Medulla oblongata (tissue), 1 donor: ENCODE measurements at regions not wholly inside any gene's neighbourhood (a gene's known extent, or its start where the extent isn't known, plus 50 kb on each side); places are given as distances from the start of the nearest gene placed in this dataset.
"Not testable (repeated sequence)": the region's sequence is repeated elsewhere in the genome, so short reads cannot be mapped to it uniquely, and the experiment has no call there.

Experiments
- DNase-seq: peaks from one replicate; pipeline ENCODE4 v3.0.0-alpha.2; 2015; ENCODE audit errors: extremely low spot score

DNA sequence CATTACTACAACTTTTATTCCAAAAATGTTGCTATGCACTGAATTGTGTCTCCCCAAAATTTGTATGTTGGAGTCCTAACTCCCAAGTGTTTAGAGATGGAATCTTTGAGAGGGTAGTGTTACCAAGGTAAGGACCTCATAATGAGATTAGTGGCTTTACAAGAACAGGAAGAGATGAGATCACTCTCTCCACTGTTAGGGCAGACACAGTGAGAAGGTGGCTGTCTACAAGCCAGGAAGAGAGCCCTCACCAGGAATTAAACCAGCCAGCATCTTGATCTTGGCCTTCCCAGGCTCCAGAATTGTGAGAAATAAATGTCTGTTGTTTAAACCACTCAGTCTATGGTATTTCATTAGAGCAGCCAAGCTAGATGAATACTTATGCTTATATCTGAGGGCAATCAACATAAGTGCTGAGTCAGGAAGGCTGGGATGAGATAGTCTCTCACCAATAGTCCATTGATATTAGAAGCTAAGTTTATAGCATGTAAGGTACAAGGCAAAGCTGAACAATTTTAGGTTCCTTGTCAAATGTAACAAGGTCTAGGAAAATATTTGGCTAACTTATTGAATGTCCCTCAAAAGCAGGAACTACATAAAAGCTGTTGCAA lies 317.6 kb upstream of the REG3G start:
- no peak for DNase-seq

DNA sequence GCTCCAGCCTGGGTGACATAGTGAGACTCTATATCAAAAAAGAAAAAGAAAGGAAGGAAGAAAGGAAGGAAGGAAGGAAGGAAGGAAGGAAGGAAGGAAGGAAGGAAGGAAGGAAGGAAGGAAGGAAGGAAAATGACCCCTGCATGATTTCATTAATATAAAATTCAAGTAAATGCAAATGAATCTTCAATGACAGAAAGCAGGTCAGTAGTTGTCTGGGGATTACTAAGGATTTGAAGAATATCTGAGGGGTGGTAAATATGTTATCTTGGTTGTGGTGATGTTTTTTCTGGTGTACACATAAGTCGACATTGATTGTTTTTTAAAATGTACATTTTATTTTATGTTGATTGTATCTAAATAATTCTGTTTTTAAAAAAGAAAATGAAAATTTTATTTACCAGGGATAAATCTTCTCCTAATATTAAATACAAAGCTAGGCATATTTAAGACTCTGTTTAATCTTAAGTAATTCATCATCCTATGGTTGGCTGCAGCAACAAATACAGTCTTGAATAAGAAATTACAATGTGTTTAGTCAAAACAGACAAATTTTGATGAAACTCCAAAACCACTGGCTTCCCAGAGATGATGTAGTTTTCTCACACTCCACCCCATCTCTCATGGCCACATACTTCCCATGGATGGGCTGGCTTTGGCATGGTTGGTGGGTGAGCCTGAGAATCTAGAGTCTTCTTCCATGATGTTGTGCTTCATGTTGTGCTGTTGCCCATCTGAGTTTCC lies 314.7 kb upstream of the REG3G start:
- DNase-seq: no peak

DNA sequence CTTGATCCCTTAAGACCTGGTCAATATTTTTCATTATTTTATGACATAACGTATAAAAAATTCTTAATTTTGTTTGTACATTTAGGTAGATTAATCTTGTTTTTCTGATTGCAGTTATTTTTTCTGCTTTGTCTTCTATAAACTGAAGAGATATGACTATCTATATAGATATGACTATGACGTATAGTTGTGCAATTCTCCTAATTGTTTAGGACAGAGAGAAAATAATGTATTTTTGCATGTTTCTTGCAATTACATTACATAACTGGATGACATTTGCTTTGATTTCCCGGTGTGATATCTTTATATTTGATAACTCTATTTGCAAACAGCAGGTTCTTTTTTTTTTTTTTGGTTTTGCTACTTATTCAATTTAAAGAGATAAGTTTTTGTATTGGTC lies 310.2 kb upstream of the REG3G start:
- DNase-seq: no peak

DNA sequence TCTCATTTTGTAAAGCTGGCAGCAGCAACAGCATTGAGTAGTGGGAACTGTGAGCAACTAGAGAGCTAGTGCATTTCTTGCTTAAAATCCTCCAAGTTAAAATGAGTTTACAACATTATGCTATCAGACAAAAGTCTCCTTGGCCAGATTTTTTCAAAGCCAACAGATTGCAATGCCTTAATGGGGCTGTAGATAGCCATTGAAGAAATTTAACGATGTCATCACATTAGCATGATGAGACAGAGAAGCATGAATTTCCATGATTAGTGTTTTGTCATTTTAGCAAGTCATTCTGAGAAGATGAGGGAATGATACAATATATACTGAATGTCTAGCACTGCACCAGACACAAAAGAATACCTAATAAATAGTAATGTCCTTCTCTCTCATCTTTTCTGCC lies 307.5 kb upstream of the REG3G start:
- DNase-seq: no peak

DNA sequence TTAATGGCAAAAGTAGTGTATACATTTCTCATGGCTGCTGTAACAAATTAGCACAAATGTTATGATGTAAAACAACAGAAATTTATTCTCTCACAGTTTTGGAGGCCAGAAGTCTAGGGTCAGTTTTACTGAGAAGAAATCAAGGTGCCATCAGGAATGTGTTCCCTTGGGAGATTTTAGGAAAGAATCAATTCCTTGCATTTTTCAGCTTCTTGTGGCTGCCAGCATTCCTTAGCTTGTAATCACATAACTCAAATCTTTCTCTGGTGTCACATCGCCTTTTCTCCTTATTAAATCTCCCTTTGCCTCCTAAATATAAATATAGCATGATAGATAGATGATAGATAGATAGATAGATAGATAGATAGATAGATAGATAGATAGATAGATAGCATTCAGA lies 307.0 kb upstream of the REG3G start:
- no peak for DNase-seq

DNA sequence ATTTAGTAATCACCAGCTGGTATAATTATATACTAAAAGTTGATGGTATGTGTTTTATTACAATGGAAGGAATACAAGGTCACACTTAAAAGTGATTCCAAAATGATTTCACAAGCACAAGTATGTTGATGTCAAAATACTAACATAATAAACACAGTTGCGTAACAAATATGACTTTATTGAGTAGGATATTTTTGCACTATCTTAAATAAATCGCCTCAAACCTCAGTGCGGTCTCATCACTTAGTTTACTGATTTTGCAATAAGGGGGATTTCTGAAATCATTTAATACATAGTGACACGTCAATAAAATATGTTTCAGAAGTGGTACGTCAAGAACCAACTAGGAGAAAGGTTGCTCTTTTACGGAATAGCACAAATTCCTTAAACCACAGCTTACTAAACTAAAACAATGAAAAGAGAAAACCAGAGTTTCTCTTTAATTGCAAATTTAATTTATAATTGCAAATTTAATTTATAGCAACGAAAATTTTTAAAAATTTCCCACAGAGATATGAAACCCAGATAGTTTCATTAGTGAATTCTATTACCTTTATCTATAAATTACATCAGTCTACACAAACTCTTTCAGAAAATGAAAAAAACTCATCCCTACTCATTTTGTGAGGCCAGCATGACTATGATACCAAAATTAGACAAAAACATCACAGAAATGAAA lies 304.0 kb upstream of the REG3G start:
- DNase-seq: no peak

DNA sequence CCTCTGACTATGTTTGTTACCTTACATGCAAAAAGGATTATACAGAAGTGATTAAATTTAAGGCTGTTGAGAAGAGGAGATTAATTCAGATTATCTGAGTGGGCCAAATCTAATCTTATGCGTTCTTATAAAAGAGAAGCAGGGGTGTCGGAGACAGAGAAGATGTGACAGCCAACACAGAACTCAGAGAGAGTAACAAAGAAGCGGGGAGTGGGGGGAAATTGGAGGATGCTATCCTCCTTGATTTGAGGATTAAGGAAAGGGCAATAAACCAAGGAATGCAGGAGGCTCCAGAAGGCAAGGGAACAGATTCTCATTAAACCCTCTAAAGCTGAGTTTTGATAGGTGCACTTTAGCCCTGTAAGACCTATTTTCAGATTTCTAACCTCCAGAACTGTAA lies 291.3 kb upstream of the REG3G start:
- no peak for DNase-seq

DNA sequence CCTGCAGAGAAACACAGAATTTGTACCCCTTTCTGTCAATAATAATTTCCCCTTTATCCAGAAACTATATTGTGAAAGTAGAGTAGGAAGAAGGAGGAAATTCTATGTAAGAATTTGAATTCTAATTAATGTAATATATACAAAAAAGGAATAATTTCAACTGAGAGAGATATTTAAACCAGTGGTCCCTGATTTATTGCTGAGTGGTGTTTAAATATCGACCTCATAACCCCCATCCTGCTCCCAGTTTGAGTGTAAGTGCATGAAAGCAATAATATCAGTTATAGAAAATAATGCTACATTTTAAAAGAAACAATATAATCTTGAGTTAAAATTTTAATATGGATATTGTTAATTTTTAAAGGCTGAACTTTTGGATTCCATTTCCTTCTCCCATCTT lies 286.2 kb upstream of the REG3G start:
- DNase-seq: no peak

DNA sequence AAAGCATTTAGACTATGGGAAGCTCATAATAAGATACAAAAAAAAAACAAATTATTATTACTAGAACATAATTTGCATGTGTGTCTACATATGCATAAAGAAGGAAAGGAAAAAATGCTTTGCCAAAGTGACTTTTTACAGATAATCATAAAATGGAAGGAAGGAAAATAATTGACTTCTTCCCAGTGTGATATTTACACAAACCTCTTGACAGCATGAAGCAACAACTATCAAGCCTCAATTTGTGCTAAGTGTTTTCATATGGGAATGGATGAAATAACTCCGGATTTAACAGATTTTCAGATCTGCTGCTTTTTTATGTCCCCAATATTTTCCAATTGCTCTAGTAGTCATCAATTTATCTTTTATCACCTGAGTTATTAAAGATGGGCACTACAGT lies 275.9 kb upstream of the REG3G start:
- DNase-seq: no peak

DNA sequence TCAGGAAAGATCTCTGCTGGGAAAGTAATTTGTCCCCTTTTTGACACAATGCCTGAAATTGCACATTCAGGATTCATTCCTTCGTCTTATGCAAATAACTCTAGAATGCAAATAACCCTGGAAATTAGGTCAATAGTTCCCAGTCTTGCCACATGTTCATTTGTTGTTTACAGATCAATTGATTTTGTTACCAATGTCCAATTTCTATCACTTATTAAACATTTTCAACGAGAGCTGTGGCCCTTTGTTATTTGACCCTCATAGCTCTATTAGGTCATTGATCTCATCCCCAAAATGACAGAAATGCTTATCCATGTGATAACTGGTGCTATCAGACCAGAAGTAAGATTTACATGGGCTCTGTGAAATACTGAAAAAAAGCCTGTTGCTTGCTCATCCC lies 275.3 kb upstream of the REG3G start:
- no peak for DNase-seq

DNA sequence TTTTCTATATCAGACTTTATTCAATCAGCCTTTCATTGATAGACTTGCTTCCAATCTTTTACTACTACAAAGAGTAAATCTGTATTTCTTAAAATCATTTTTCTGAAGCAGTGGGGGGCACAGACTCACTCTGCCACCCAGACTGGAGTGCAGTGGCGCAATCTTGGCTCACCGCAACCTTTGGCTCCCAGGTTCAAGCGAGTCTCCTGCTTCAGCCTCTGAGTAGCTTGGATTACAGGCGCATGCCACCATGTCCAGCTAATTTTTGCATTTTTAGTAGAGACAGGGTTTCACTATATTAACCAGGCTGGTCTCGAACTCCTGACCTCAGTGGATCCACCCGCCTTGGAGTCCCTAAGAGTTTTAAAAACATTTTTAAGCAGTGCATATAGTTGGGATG lies 270.6 kb upstream of the REG3G start:
- DNase-seq: no peak

DNA sequence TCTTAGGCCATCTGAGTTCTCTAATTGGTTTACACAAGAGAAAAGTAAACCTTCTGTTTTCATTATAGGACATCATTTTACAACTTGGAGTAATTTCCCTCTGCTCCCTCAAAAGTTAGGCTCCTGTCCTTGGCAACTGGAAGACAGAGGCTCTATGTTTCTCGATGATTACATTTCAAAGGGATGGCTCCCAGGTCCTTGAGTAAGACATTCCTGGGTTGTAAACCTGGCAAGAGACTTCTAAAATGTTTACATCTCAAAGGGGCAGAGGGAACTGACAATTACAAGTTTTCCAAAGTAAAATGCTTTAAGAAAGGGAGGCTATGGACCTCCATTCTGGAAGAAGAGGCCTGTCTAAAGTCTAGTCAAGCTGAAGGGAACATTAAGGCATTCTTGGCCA lies 268.3 kb upstream of the REG3G start:
- no peak for DNase-seq

DNA sequence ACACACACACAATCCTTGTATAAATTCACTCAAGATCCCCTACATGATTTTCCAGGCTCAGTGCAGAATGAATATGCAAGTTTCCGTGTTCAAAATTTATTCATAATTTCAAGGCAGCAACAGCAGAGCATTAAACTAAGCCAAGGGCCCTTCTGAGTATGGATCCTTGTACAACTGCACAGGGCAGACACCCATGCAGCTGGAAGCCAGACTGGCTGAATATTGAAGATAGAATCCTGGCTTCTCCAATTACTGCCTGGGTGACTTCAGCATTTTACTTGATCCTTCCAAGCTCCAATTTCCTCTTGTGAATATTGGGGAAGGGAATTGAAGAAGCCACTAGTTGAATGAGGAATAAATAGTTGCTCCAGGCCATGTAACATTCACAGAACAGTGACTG lies 267.9 kb upstream of the REG3G start:
- DNase-seq: no peak

DNA sequence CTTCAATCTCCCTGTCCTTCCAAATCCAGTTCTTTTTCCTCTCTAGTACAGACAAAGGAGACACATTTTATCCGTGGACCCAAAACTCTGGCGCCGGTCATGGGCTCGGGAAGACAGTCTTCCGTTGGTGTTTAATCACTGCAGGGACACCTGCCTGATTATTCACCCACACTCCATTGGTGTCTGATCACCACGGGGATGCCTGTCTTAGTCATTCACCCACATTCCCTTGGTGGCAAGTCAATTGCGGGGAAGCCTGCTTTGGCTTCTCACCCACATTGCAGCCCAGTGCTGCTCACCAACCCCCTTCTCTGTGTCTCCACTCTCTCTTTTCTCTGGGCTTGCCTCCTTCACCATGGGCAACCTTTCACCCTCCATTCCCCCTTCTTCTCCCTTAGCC lies 266.7 kb upstream of the REG3G start:
- DNase-seq: not testable (repeated sequence)

DNA sequence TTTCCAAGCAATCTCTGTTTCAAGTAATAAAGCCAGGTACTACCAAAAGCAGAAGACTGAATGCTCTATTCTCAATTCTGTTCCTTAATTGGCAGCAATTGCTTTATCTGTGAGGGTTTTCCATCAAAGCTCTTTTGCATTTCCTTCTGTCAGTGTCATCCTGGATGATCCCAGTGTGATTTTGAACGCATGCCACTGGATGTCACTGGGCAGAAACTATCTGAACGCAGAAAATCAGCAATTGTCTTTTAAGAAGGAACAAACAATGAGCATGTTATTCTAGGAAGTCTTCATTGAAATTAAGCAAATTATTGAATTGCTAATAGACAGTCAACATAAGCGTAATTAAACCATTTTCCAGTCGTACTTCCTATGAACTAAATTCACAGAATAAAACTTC lies 259.0 kb upstream of the REG3G start:
- DNase-seq: peak; percentile 51

DNA sequence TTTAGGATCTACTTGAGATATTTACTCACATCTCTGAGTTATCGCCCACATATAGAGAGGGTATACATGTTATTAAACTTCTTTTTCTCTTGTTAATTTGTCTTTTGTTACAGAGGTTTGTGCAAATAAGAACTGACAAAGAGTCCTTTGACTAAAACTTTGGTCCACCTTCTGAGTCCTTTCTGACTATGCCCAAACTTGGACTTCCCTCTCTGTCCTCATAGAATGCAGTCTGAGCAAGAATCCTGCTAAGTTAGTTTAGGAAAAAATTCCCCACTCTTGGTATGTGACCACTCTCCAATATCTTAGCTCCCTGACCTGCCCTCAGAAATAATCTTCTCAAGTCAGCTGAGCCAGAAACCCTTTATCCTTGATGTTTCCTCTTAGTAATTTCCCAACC lies 257.5 kb upstream of the REG3G start:
- no peak for DNase-seq

DNA sequence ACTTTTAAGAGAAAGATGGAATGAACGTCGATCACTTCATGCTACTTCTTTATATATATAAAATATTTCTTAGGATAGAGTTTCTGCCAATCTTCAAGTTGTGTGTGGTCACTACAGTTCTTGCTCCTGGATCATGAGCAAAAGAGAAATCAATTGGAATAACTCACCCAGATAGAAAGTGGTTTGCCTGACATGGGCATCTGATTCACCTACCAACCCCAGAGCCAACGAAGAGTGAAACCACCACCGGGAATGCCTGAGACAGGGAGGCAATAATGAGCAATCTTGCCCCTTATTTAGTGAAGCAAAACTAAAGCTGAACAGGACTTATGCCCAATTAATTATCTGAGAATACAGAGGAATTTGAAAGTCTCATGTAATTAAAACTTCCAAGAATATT lies 250.2 kb upstream of the REG3G start:
- DNase-seq: no peak

DNA sequence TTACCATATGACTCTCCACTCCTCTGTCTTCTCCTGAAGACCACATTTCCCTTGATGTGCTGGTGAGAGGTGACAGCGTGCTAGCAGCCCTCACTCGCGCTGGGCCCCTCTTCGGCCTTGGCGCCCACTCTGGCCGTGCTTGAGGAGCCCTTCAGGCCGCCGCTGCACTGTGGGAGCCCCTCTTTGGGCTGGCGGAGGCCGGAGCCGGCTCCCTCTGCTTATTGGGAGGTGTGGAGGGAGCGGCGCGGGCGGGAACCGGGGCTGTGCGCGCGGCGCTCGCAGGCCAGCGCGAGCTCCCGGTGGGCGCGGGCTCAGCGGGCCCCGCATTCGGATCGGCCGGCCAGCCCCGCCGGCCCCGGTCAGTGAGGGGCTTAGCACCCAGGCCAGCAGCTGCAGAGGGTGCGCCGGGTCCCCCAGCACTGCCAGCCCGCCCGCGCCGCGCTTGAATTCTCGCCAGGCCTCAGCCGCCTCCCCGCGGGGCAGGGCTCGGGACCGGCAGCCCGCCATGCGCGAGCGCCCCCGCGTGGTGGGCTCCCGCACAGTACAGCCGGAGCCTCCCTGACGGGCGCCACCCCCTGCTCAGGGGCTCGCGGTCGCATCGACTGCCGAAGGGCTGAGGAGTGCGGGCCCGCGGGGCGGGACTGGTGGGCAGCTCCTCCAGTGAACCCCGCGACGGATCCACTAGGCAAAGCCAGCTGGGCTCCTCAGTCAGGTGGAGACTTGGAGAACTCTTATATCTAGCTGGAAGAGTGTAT lies 246.6 kb upstream of the REG3G start:
- no peak for DNase-seq

DNA sequence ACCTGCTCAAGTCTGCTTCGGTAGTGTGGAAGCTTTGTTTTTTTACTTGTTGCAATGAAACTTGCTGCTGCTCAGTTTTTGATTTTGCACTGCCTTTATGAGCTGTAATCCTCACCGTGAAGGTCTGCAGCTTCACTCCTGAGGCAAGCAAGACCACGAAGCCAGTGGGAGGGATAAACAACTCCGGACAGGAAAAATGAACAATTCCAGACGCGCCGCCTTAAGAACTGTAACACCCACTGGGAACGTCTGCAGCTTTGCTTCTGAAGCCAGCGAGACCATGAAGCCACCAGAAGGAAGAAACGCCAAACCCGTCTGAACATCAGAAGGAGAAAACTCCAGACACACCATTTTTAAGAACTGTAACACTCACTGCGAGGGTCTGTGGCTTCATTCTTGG lies 245.7 kb upstream of the REG3G start:
- DNase-seq: no peak

DNA sequence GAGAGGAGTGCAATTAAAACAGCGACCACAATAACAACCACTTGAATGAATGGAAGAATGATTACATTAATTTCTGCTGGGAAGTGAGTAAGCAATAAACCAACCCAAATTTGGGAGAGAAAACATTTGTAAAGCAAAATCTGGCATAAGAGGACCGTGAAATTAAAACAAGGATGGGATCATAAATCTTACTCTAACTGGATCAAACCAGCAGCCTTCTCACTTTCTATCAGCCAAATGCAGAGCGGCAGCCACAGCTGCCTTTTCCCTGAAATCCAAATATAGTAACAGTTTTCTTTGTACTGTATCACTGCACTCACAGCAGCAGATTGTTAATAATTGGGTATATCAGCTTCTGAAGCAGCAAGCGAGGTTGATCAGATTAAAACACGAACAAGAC lies 245.2 kb upstream of the REG3G start:
- DNase-seq: no peak

DNA sequence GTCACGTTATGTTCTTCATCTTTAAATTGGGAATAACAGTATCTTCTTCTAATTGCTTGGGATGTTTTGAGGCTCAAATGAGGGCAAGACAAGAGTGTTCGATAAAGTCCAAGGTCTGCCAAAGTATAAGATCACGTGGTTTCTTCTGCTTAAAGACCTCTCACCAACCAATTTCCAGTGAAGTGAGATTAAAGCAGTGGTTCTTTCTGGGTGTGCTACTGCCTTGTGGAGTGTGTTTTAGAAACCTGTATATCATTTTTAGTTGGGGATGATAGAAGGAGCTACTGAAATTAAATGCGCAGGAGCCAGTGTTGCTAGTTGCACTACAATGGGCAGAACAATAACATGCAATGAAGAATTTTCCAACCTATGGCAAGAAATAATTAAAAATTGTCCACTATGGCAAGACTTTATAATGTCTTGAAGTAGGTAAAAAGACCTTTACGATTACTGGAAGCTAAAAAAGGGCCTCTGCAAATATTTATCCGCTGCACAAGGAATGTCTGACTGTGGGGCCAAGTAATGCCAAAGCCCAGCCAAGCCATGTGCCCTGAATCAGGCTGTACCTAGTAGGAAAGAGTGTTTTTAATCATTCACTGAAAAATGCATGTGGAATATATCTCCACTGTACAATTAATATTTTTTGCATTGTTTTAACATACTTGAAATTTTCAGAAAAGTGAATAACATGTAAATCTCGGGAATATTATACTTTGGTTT lies 244.5 kb upstream of the REG3G start:
- DNase-seq: no peak

DNA sequence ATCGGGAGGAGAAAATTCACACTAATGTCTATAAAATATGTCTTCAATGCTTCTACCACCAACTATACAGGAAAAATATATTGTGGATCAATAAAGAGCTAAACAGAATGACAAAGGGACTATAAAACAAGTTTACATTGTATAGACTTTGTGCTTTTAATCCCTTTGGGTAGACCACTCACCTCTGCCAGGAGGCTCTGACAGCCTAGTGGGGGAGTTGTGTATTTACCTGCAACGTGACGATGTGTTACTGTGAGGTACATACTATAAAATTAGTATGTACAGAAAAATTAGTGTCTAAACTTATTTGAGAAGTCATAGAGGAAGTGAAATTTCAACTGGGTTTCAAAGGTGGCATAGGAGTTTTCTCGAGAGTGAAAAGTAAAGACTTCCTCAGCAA lies 243.3 kb upstream of the REG3G start:
- DNase-seq: no peak
